HEK293 (cell line): ENCODE measurements at regions not wholly inside any gene's neighbourhood (a gene's known extent, or its start where the extent isn't known, plus 50 kb on each side); places are given as distances from the start of the nearest gene placed in this dataset.

Experiments
- CTCF ChIA-PET: fragments of 350-600 bp; formaldehyde crosslinking; extraction: SDS; loops from one replicate; lab custom pipeline; 2021; ENCODE audit warnings: antibody characterized with exemption; lab: Yijun Ruan, JAX
- POLR2A ChIA-PET: fragments of 300-600 bp; formaldehyde crosslinking; extraction: SDS; loops from one replicate; lab custom pipeline; 2020; ENCODE audit warnings: antibody characterized with exemption, inconsistent platforms; lab: Yijun Ruan, JAX
- H3K27ac ChIP-seq: fragments of 200-500 bp; sonication (Bioruptor generic); 2 replicates; pipeline ENCODE4 v1.5.1; 2014; ENCODE audit warnings: low read depth, low read length, control low read depth, inconsistent platforms; ENCODE audit errors: extremely low read depth
- H3K36me3 ChIP-seq, 2 experiments: fragments of 200-500 bp in 1 of 2; sonication (Bioruptor generic) in 1 of 2; 1 replicate in 1 of 2; 2 replicates in 1 of 2; pipeline ENCODE4 v1.5.1; 2014 to 2017; ENCODE audit warnings: inconsistent platforms in 2 of 2, low read length in 2 of 2; ENCODE audit not compliant: control insufficient read depth in 2 of 2, insufficient read depth in 1 of 2
- H3K4me1 ChIP-seq: fragments of 200-500 bp; sonication (Bioruptor generic); 2 replicates; pipeline ENCODE4 v1.5.1; 2014; ENCODE audit warnings: mild to moderate bottlenecking, low read length, inconsistent platforms; ENCODE audit not compliant: control insufficient read depth, insufficient read depth
- H3K4me3 ChIP-seq: 2 replicates; pipeline ENCODE4 v1.5.1; 2011; ENCODE audit warnings: low read depth, mild to moderate bottlenecking, control low read depth, low read length, moderate library complexity
- H3K9me3 ChIP-seq: fragments of 200-500 bp; sonication (Bioruptor generic); 2 replicates; pipeline ENCODE4 v1.5.1; 2014; ENCODE audit warnings: low read depth, low read length, inconsistent platforms; ENCODE audit not compliant: control insufficient read depth, insufficient read depth
- GLIS2 ChIP-seq: fragments of 450-650 bp; formaldehyde crosslinking; IDR thresholded peaks from 2 replicates; pipeline ENCODE4 v1.5.1; 2016; ENCODE audit warnings: missing biosample characterization, missing genetic modification characterization
- HOXA7 ChIP-seq: sonication (generic); formaldehyde crosslinking; IDR thresholded peaks from 2 replicates; pipeline ENCODE4 v1.8.1; 2022; ENCODE audit warnings: missing genetic modification reagents, borderline replicate concordance
- KLF1 ChIP-seq: fragments of 450-650 bp; formaldehyde crosslinking; IDR thresholded peaks from 2 replicates; pipeline ENCODE4 v1.5.1; 2016; ENCODE audit warnings: missing biosample characterization, missing genetic modification characterization
- MZF1 ChIP-seq: fragments of 450-650 bp; formaldehyde crosslinking; IDR thresholded peaks from 2 replicates; pipeline ENCODE4 v1.5.1; 2017; ENCODE audit warnings: missing biosample characterization, missing genetic modification characterization, borderline replicate concordance
- PATZ1 ChIP-seq: fragments of 450-650 bp; formaldehyde crosslinking; IDR thresholded peaks from 2 replicates; pipeline ENCODE4 v1.5.1; 2016; ENCODE audit warnings: missing biosample characterization, missing genetic modification characterization
- PRDM2 ChIP-seq: fragments of 450-650 bp; formaldehyde crosslinking; IDR thresholded peaks from 2 replicates; pipeline ENCODE4 v1.5.1; 2016; ENCODE audit warnings: missing biosample characterization, missing genetic modification characterization, borderline replicate concordance
- ZBTB26 ChIP-seq: fragments of 450-650 bp; formaldehyde crosslinking; optimal IDR thresholded peaks from 2 replicates; pipeline ENCODE3; 2016; ENCODE audit warnings: missing biosample characterization, mild to moderate bottlenecking, missing genetic modification characterization
- ZBTB6 ChIP-seq: fragments of 450-650 bp; formaldehyde crosslinking; IDR thresholded peaks from 2 replicates; pipeline ENCODE4 v1.5.1; 2017; ENCODE audit warnings: missing biosample characterization, missing genetic modification characterization
- ZNF114 ChIP-seq: fragments of 450-650 bp; formaldehyde crosslinking; IDR thresholded peaks from 2 replicates; pipeline ENCODE4 v1.5.0; 2017; ENCODE audit warnings: missing biosample characterization, missing genetic modification characterization
- ZNF2 ChIP-seq: fragments of 450-650 bp; formaldehyde crosslinking; IDR thresholded peaks from 2 replicates; pipeline ENCODE4 v1.5.1; 2016; ENCODE audit warnings: missing biosample characterization, missing genetic modification characterization
- ZNF341 ChIP-seq: fragments of 450-650 bp; formaldehyde crosslinking; IDR thresholded peaks from 2 replicates; pipeline ENCODE4; 2016; ENCODE audit warnings: low read depth, missing biosample characterization, missing genetic modification characterization
- ZNF510 ChIP-seq: fragments of 450-650 bp; formaldehyde crosslinking; IDR thresholded peaks from 2 replicates; pipeline ENCODE4 v1.5.1; 2018; ENCODE audit warnings: mild to moderate bottlenecking, missing genetic modification characterization, missing biosample characterization; ENCODE audit not compliant: insufficient replicate concordance
- ZNF518A ChIP-seq: fragments of 450-650 bp; formaldehyde crosslinking; conservative IDR thresholded peaks from 2 replicates; pipeline ENCODE4 v1.5.1; 2016; ENCODE audit warnings: low read depth, missing biosample characterization, missing genetic modification characterization
- ZNF544 ChIP-seq: fragments of 450-650 bp; formaldehyde crosslinking; IDR thresholded peaks from 2 replicates; pipeline ENCODE4 v1.5.0; 2017; ENCODE audit warnings: missing biosample characterization, missing genetic modification characterization
- ZNF561 ChIP-seq: fragments of 450-650 bp; IDR thresholded peaks from 2 replicates; pipeline ENCODE4 v1.5.1; 2018; ENCODE audit warnings: missing biosample characterization, missing genetic modification characterization, borderline replicate concordance
- ZNF658 ChIP-seq: fragments of 450-650 bp; formaldehyde crosslinking; IDR thresholded peaks from 2 replicates; pipeline ENCODE4; 2016; ENCODE audit warnings: missing biosample characterization, missing genetic modification characterization
- ZNF785 ChIP-seq: fragments of 450-650 bp; formaldehyde crosslinking; IDR thresholded peaks from 2 replicates; pipeline ENCODE4 v1.5.1; 2016; ENCODE audit warnings: missing biosample characterization, missing genetic modification characterization
- ZSCAN16 ChIP-seq: fragments of 450-650 bp; formaldehyde crosslinking; IDR thresholded peaks from 2 replicates; pipeline ENCODE4 v1.5.1; 2016; ENCODE audit warnings: missing biosample characterization, missing genetic modification characterization

- no peaks in the 10 kb centered on the region for H3K4me1 ChIP-seq
- no peak overlapping the region for H3K4me3 ChIP-seq
- no peaks in the 10 kb centered on the region for H3K36me3 ChIP-seq
- TF ChIP-seq ZNF510 (no peak), HOXA7 (CRISPR knock-in tag) (no peak), ZNF658 (tag by site-specific recombination) (no peak), PRDM2 (tag by site-specific recombination) (no peak), ZNF544 (no peak), GLIS2 (tag by site-specific recombination) (no peak), PATZ1 (tag by site-specific recombination) (no peak), ZNF2 (no peak), MZF1 (no peak), ZBTB6 (no peak), ZBTB26 (tag by site-specific recombination) (no peak), ZNF341 (tag by site-specific recombination) (no peak), ZNF785 (tag by site-specific recombination) (no peak), ZNF518A (tag by site-specific recombination) (no peak), ZNF561 (tag by site-specific recombination) (no peak), KLF1 (tag by site-specific recombination) (no peak), ZNF114 (no peak), ZSCAN16 (tag by site-specific recombination) (no peak)
- TF ChIP-seq, all 188 proteins: peak for 0
- CTCF ChIA-PET, result no interaction called here
- Histone ChIP-seq H3K27ac (no peak overlapping the region), H3K9me3 (no peaks in the 10 kb centered on the region)
- POLR2A ChIA-PET, result no interaction called here
Measured at GRCh38 chr7:96441436-96442084, 119.7 kb upstream of the SLC25A13 start.
